ENCODE measurements at regions not wholly inside any gene's neighbourhood (a gene's known extent, or its start where the extent isn't known, plus 50 kb on each side); places are given as distances from the start of the nearest gene placed in this dataset.
"Not testable (repeated sequence)": the region's sequence is repeated elsewhere in the genome, so short reads cannot be mapped to it uniquely, and the experiment has no call there.

- Mint-ChIP-seq H3K27me3 (no peaks in the 10 kb centered on the region), H3K4me1 (ENCODE audit: low read depth in 2 of 2) (no peaks in the 10 kb centered on the region), H3K36me3 (no peaks in the 10 kb centered on the region), H3K4me3 (no peak overlapping the region), H3K27ac (no peak overlapping the region), H3K9me3 (peaks cover 12% of the 10 kb centered on the region)
- DNase-seq (ENCODE audit: low spot score) (no peak), ATAC-seq (no peak)
Observed at GRCh38 chr3:159305017-159305416, 503.2 kb downstream of the MFSD1 start.

GRCh38 chr3:159316706-159317105 lies 514.9 kb downstream of the MFSD1 start:
- H3K9me3 Mint-ChIP-seq; H3K27ac Mint-ChIP-seq; H3K36me3 Mint-ChIP-seq; H3K4me3 Mint-ChIP-seq; H3K4me1 Mint-ChIP-seq (ENCODE audit: low read depth in 2 of 2); H3K27me3 Mint-ChIP-seq; ATAC-seq; DNase-seq (ENCODE audit: low spot score): not testable (repeated sequence)

- no peaks in the 10 kb centered on the region for H3K4me1 Mint-ChIP-seq (ENCODE audit: low read depth in 2 of 2)
- ATAC-seq = no peak
- DNase-seq (ENCODE audit: low spot score) = no peak
- H3K9me3 Mint-ChIP-seq = no peaks in the 10 kb centered on the region
- no peaks in the 10 kb centered on the region for H3K36me3 Mint-ChIP-seq
- no peak overlapping the region for H3K27ac Mint-ChIP-seq
- no peak overlapping the region for H3K4me3 Mint-ChIP-seq
- no peaks in the 10 kb centered on the region for H3K27me3 Mint-ChIP-seq
Observed at GRCh38 chr3:159319156-159319555, 517.3 kb downstream of the MFSD1 start.

DNA sequence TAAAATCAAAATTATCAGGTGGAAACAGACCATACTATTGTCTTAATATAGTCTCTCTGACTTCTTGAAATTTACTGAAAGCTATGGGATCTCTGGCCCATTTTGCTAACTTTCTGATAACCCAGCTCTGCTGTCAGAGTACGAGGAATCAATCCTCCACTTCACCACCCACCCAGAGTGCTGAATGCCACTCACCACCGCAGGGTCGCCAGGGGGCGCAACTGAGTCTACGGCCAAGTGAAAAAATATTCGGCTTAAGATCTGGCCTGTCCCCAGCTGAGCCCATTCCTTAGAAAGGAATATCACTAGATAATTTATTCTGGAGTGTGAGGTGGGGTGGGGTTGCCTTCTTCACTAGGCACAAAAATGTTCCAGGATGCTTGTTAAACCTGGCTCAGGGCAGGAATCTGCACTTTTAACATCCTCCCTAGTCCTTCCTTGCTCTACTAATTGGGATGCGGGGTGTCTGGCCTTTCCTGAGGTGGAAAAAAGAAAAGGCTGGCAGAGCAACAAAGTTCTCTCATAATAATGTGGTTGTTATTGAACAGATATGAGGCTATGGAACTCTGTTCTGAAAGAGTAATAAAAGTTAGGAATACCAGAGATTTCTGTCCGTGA lies 520.6 kb downstream of the MFSD1 start:
- no peak overlapping the region for H3K27ac Mint-ChIP-seq

GRCh38 chr3:159323848-159324247 lies 522.0 kb downstream of the MFSD1 start:
- no peak overlapping the region for H3K27ac Mint-ChIP-seq
- peaks cover 4% of the 10 kb centered on the region for H3K9me3 Mint-ChIP-seq
- no peaks in the 10 kb centered on the region for H3K27me3 Mint-ChIP-seq
- DNase-seq (ENCODE audit: low spot score) (no peak), ATAC-seq (no peak)
- no peak overlapping the region for H3K4me3 Mint-ChIP-seq
- H3K4me1 Mint-ChIP-seq (ENCODE audit: low read depth in 2 of 2) = no peaks in the 10 kb centered on the region
- no peaks in the 10 kb centered on the region for H3K36me3 Mint-ChIP-seq

More for the DNA sequence above, 520.6 kb downstream of the MFSD1 start:
- ATAC-seq (no peak), DNase-seq (ENCODE audit: low spot score) (no peak)
- Mint-ChIP-seq H3K4me1 (ENCODE audit: low read depth in 2 of 2) (no peaks in the 10 kb centered on the region), H3K36me3 (no peaks in the 10 kb centered on the region), H3K4me3 (no peak overlapping the region), H3K27me3 (no peaks in the 10 kb centered on the region), H3K9me3 (no peaks in the 10 kb centered on the region)

GRCh38 chr3:159326998-159327397 lies 525.1 kb downstream of the MFSD1 start:
- DNase-seq (ENCODE audit: low spot score) = no peak
- Mint-ChIP-seq H3K27me3 (no peaks in the 10 kb centered on the region), H3K4me1 (ENCODE audit: low read depth in 2 of 2) (no peaks in the 10 kb centered on the region), H3K27ac (no peak overlapping the region), H3K9me3 (peaks cover 4% of the 10 kb centered on the region), H3K4me3 (no peak overlapping the region), H3K36me3 (no peaks in the 10 kb centered on the region)
- ATAC-seq = no peak

- H3K36me3 Mint-ChIP-seq = no peaks in the 10 kb centered on the region
- no peaks in the 10 kb centered on the region for H3K27me3 Mint-ChIP-seq
- no peak for DNase-seq (ENCODE audit: low spot score)
- no peaks in the 10 kb centered on the region for H3K4me1 Mint-ChIP-seq (ENCODE audit: low read depth in 2 of 2)
- H3K4me3 Mint-ChIP-seq = no peak overlapping the region
- ATAC-seq = no peak
- peaks cover 4% of the 10 kb centered on the region for H3K9me3 Mint-ChIP-seq
- no peak overlapping the region for H3K27ac Mint-ChIP-seq
Observed at GRCh38 chr3:159332535-159333099, 530.8 kb downstream of the MFSD1 start.

- no peak for DNase-seq (ENCODE audit: low spot score)
- no peak overlapping the region for H3K27ac Mint-ChIP-seq
- H3K27me3 Mint-ChIP-seq = no peaks in the 10 kb centered on the region
- no peaks in the 10 kb centered on the region for H3K4me1 Mint-ChIP-seq (ENCODE audit: low read depth in 2 of 2)
- no peaks in the 10 kb centered on the region for H3K36me3 Mint-ChIP-seq
- ATAC-seq = no peak
- no peaks in the 10 kb centered on the region for H3K9me3 Mint-ChIP-seq
- H3K4me3 Mint-ChIP-seq = no peak overlapping the region
Observed at GRCh38 chr3:159339131-159339530, 537.3 kb downstream of the MFSD1 start.

- H3K4me3 Mint-ChIP-seq = no peak overlapping the region
- H3K27me3 Mint-ChIP-seq = no peaks in the 10 kb centered on the region
- ATAC-seq = no peak
- H3K9me3 Mint-ChIP-seq = peaks cover 4% of the 10 kb centered on the region
- no peaks in the 10 kb centered on the region for H3K36me3 Mint-ChIP-seq
- H3K4me1 Mint-ChIP-seq (ENCODE audit: low read depth in 2 of 2) = no peaks in the 10 kb centered on the region
- DNase-seq (ENCODE audit: low spot score) = no peak
- H3K27ac Mint-ChIP-seq = no peak overlapping the region
Observed at GRCh38 chr3:159340877-159341500, 539.1 kb downstream of the MFSD1 start.

DNA sequence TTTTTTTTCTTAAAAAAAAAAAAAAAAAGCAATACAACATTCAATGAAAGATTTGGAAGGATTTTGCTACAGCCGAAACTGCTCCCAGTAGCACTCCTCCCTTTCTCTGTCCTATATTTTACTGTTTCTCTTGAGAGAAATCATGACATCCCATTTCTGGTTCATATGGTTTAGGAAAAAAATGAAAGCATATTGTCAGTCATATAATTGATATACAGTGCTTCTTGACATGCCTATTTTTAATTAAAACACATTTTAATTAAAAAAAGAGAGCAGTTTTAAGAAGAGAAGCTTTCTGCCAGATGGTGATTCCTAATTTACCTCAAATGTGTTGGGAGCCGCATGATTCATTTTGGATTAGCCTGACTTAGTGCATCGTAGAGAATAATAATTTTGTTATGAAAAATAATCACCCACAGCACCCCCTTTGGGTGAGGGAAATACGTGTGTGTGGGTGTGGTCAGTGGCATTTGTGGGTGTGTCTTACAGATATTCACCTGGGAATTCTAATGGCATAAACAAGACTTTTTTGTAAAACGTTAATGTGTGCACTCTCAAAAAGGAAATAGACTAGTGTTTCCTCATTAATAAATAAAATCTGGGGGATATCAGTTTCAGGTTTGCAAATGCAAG lies 544.5 kb downstream of the MFSD1 start:
- H3K9me3 Mint-ChIP-seq = peaks cover 4% of the 10 kb centered on the region
- H3K27me3 Mint-ChIP-seq = no peaks in the 10 kb centered on the region
- no peak overlapping the region for H3K4me3 Mint-ChIP-seq
- ATAC-seq = no peak
- H3K4me1 Mint-ChIP-seq (ENCODE audit: low read depth in 2 of 2) = no peaks in the 10 kb centered on the region
- H3K27ac Mint-ChIP-seq = no peak overlapping the region
- H3K36me3 Mint-ChIP-seq = no peaks in the 10 kb centered on the region
- no peak for DNase-seq (ENCODE audit: low spot score)

DNA sequence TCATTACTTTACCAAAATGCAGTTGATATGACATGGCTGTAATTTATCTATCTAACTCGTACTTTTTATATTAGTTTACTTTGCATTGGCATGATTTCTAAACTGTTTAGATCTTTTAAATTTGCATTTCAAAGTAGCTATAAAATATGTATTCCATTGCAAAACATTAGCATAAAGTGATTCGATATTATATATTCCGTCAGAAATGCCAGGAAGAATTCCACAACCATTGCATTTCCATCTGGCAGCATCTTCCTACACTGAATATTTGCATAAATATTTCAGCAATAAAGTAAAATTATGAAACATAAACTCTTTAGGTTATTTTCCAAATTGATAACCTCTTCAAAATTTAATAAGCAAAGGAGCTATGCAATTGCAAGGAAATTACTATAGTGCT lies 546.6 kb downstream of the MFSD1 start:
- Mint-ChIP-seq H3K27ac (no peak overlapping the region), H3K9me3 (peaks cover 4% of the 10 kb centered on the region), H3K27me3 (no peaks in the 10 kb centered on the region), H3K36me3 (no peaks in the 10 kb centered on the region), H3K4me3 (no peak overlapping the region), H3K4me1 (ENCODE audit: low read depth in 2 of 2) (no peaks in the 10 kb centered on the region)
- DNase-seq (ENCODE audit: low spot score) = no peak
- no peak for ATAC-seq

DNA sequence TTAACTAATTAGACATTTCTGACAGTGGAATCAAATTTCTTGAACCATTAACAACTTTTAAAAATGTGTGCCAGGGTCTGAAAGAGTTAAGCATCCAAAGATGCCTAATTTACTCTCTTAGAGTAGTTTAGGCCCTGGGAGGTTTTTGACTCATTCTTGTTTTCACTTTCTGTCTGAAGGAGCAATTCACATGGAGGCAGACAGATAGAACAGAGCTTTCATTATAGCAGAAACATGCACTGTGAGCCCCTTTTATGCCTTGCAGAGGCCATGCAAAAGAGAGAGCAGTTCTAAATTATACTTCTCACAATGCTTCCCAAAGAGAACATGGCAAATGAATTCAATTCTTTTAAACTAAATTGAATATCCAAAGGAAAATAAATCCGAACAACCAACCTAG lies 554.8 kb downstream of the MFSD1 start:
- H3K27ac Mint-ChIP-seq = no peak overlapping the region
- H3K27me3 Mint-ChIP-seq = no peaks in the 10 kb centered on the region
- peaks cover 12% of the 10 kb centered on the region for H3K9me3 Mint-ChIP-seq
- no peak for ATAC-seq
- no peak for DNase-seq (ENCODE audit: low spot score)
- H3K36me3 Mint-ChIP-seq = no peaks in the 10 kb centered on the region
- H3K4me1 Mint-ChIP-seq (ENCODE audit: low read depth in 2 of 2) = no peaks in the 10 kb centered on the region
- no peak overlapping the region for H3K4me3 Mint-ChIP-seq

DNA sequence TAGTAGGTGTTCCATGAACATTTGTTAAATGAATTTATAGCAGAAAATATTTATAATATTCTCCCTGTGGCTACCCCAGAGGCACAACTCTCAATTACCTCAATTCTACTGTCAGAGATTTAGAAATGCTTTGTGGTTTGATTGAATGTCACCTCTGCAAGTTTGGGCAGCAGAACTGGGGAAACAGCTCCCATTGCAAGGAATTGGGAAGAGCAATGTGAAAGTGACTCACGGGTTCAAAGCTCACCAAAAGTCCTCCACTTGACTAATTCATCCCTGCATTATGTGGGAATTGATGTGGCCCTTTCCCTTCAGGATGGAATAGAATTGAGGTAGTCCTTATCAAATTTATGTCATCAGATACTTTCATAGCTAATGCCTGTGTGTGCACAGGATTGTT lies 562.7 kb downstream of the MFSD1 start:
- Mint-ChIP-seq H3K9me3 (peaks cover 16% of the 10 kb centered on the region), H3K36me3 (no peaks in the 10 kb centered on the region), H3K4me1 (ENCODE audit: low read depth in 2 of 2) (no peaks in the 10 kb centered on the region), H3K4me3 (no peak overlapping the region), H3K27me3 (no peaks in the 10 kb centered on the region), H3K27ac (no peak overlapping the region)
- ATAC-seq (no peak), DNase-seq (ENCODE audit: low spot score) (no peak)

DNA sequence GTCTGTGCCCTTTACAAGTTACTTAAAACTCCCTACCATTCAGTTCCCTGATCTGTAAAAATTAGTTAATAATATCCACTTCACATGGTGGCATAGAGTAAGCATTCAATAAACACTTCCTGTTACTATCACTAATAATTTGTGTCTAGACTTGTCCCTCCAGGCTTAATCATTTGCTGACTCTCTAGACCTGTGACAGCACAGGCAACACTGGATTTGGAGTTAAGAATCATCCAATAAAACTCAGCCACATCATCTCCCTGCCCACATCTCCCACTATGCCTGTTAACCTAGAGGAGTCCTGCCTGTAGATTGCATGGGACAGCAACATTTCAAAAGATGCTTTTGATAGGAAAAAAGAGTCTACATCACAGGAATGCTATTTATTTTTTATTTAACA lies 564.6 kb downstream of the MFSD1 start:
- Mint-ChIP-seq H3K27me3 (no peaks in the 10 kb centered on the region), H3K9me3 (peaks cover 17% of the 10 kb centered on the region), H3K27ac (no peak overlapping the region), H3K36me3 (no peaks in the 10 kb centered on the region), H3K4me1 (ENCODE audit: low read depth in 2 of 2) (no peaks in the 10 kb centered on the region), H3K4me3 (no peak overlapping the region)
- DNase-seq (ENCODE audit: low spot score) (no peak), ATAC-seq (no peak)
